Loucy (cell line): ENCODE measurements at regions not wholly inside any gene's neighbourhood (a gene's known extent, or its start where the extent isn't known, plus 50 kb on each side); places are given as distances from the start of the nearest gene placed in this dataset.

ENCODE experiments used
- CTCF ChIP-seq: fragments of 200-600 bp; sonication (generic); conservative IDR thresholded peaks from 2 replicates; pipeline ENCODE4 v1.5.1; 2014; ENCODE audit warnings: mild to moderate bottlenecking, antibody characterized with exemption, low read length
- EZH2phosphoT487 ChIP-seq: fragments of 200-600 bp; IDR thresholded peaks from 2 replicates; pipeline ENCODE4 v1.6.1; 2018; ENCODE audit warnings: antibody characterized with exemption, mild to moderate bottlenecking, moderate library complexity, borderline replicate concordance

- no peak for TF ChIP-seq CTCF
- no peak for TF ChIP-seq EZH2phosphoT487
Measured at GRCh38 chr11:12618743-12619540, 55.3 kb upstream of the TEAD1 start.
